OCI-LY7 (cell line): ENCODE measurements at regions not wholly inside any gene's neighbourhood (a gene's known extent, or its start where the extent isn't known, plus 50 kb on each side); places are given as distances from the start of the nearest gene placed in this dataset.

Experiments
- EZH2phosphoT487 ChIP-seq: fragments of 200-600 bp; sonication (generic); IDR thresholded peaks from 2 replicates; pipeline ENCODE4 v1.6.1; 2018; ENCODE audit warnings: low read depth, borderline replicate concordance, mild to moderate bottlenecking, mixed run types, antibody characterized with exemption, low read length, moderate library complexity, mixed read lengths
- TF ChIP-seq, protein P1 (sequence below): fragments of 200-600 bp; sonication (generic); conservative IDR thresholded peaks from 2 replicates; pipeline ENCODE4 v1.5.1; 2014; ENCODE audit warnings: mild to moderate bottlenecking, antibody characterized with exemption, low read length, moderate library complexity, mixed read lengths

DNA sequence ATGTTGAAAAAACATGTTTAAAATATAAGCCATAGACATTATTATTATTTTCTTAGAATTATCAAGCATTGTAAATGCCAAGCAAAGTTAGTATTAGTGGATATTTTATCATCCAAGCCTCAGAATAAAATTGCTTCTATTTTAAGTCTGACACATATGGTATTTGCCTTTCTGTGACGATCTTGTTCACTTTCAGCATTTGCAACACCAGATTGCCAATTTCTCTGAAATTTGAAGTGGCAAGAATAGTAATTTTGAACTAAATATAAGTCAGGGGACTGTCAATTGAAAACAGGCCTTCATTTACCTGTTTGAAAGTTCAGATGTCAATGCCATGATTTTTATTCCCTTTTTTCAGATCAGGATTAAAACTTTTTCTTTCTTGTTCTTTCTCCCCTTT, 1233.6 kb upstream of the CDH18 start:
- TF ChIP-seq, protein P1, sequence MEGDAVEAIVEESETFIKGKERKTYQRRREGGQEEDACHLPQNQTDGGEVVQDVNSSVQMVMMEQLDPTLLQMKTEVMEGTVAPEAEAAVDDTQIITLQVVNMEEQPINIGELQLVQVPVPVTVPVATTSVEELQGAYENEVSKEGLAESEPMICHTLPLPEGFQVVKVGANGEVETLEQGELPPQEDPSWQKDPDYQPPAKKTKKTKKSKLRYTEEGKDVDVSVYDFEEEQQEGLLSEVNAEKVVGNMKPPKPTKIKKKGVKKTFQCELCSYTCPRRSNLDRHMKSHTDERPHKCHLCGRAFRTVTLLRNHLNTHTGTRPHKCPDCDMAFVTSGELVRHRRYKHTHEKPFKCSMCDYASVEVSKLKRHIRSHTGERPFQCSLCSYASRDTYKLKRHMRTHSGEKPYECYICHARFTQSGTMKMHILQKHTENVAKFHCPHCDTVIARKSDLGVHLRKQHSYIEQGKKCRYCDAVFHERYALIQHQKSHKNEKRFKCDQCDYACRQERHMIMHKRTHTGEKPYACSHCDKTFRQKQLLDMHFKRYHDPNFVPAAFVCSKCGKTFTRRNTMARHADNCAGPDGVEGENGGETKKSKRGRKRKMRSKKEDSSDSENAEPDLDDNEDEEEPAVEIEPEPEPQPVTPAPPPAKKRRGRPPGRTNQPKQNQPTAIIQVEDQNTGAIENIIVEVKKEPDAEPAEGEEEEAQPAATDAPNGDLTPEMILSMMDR, result no peak
- TF ChIP-seq EZH2phosphoT487, result no peak
